HG02623 (cell line): ENCODE measurements at regions not wholly inside any gene's neighbourhood (a gene's known extent, or its start where the extent isn't known, plus 50 kb on each side); places are given as distances from the start of the nearest gene placed in this dataset.

Experiments used
- ATAC-seq: cut with Tn5 transposase; IDR thresholded peaks from one replicate; pipeline ENCODE4 v1.9.1; 2021; ENCODE audit warnings: moderate library complexity; ENCODE audit not compliant: unreplicated experiment

DNA sequence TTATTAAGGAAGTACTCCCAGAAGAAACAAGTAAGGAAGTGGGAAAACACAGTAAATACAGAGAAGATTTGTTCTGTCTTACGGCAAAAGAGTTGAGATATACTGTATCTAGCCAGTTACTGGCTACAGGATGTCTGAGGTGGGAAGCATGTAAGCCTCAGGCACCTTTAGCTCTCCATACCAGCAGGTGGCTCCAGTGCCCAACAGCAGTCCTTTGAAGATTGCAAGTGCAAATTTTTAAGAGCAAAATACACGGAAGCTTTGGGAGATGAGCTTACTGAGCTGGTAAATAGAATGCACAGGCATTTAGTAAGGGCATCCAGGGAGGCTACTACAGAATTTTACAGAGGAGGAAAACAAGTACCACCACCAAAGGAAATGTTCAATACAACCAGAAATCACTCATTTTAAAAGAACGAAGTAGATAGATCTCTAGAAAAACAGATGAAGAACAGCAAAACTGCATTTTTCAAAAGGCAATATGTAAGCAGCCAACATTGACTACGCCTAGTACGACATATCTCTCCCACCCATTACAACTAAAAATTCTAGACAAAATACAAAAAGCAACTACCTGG is 57.9 kb upstream of the VSTM2B start:
- no peak for ATAC-seq

DNA sequence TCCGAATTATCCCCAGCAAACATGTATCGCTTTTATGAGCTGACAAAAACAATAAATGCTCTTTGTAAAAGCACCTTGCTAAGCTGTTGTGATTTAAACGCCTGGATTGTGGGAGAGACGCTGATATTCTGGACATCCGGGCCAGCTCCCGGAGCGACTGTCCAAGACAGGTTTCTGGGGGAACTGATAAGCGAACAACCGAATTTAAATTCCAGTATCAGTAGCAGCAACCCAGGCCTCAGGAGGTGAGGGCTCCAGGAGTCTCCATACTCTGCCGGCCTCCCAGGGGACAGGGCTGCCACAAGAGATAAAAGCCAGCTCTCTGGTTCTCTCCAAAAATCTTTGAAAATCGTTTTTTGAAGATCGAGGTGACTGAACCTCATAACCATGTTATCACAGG is 50.3 kb upstream of the VSTM2B start:
- ATAC-seq, result no peak
